SKM-1 treated with dmso at 0.1 percent for 144 hours (cell line): ENCODE measurements at regions not wholly inside any gene's neighbourhood (a gene's known extent, or its start where the extent isn't known, plus 50 kb on each side); places are given as distances from the start of the nearest gene placed in this dataset.

Source experiments
- DNase-seq: peaks from one replicate; lab custom pipeline; 2025; ENCODE audit not compliant: unreplicated experiment; lab: John Stamatoyannopoulos, UW

DNA sequence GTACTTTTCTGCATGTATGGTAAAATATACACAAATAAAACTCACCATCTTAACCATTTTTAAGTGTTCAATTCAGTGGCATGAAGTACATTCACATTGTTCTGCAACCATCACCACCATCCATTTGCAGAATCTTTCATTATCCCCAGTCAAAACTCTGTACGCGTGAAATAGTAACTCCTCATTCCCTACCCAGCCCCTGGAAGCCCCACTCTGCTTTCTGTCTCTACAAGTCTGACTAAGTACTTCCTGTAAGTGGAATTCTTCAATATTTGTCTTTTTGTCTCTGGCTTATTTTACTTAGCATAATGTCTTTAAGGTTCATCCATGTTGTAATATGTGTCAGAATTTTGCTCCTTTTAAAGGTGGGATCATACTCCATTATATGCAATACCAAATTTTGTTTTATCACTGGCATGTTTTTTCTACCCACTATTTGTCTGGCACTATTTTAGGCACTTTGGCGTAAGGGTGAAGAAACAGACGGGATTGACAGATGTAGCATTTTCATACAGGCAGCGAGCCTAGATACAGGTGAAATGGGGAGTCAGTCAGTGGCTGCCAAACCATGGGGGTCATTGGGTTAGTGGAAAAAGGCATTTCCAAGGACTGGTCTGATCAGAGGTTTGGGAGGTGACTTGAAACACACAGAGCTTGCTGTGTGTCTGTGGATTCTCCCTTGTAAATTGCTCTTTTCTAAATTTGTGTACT, 163.2 kb upstream of the MYCN start:
- no peak for DNase-seq

DNA sequence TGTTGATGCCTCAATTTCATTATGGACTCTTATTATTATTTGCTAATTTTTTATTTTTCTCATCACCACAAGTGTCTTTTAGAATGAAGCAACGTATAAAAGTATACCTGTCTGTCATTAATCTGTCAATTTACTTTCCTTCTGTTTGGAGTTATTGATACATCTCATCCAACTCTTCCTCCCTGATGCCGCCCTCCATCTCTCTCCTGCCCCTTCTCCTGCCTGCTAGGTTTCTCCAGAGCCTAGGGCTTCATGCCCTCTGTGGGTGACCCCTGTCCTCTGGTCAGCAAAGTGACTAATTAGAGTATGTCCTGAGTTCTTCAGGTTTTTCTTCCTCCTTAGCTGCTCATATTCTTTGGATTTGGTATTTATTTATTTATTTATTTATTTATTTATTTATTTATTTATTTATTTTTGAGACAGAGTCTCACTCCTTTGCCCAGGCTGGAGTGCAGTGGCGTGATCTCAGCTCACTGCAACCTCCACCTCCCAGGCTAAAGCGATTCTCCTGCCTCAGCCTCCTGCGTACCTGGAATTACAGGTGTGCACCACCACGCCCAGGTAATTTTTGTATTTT, 162.5 kb upstream of the MYCN start:
- no peak for DNase-seq

DNA sequence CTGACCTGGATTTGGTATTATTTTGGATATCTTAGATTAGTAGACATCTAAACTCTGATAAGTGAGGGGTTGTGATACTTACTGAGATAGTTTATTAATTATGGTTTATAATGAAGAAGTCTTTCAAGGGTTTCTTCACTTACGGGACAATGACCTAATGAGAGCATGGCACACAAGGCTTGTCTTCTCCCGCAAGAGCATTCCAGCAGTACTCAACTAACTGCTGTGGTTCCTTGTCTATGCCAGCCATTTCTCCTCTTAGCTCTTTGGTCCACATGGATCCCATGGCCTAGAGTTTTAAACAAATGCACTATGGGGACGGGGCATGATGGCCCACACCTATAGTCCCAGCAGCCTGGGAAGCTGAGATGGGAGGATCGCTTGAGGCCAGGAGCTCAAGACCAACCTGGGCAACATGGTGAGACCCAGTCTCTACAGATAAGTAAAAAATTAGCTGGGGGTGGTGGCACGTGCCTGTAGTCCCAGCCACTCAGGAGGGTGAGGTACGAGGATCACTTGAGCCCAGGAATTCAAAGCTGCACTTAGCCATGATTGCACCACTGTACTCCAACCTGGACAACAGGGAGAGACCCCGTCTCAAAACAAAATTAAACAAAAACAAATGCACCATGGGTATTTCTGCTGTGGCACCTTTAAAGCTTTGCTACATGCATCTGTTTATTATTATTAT, 161.7 kb upstream of the MYCN start:
- no peak for DNase-seq

DNA sequence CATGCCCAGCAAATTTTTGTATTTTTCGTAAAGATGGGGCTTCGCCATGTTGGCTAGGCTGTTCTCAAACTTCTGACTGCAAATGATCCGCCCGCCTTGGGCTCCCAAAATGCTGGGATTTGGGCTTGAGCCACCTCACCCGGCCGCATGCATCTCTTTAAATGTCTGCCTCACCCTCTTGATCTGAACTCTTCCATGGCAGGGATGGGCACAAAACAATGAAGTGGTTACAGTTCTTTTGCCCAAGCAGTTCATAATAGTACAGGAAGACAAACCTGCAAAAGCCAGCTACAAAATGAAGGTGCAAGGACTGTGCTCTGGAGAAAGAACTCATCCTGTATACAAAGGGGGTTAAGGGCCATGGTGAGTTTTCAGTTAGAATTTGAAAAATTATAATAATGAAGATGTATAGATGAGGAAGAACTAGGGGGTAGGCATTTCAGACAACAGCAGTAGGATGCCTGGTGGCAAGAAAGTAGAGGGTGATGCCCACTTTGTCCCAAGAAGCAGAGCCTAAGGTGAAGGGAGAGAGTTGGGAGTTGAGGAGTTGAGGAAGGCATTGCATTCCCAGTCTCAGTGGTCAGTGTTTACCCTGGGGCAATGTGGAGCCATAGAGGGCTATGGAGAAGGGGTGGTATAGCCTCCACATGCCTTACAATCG, 160.8 kb upstream of the MYCN start:
- no peak for DNase-seq

DNA sequence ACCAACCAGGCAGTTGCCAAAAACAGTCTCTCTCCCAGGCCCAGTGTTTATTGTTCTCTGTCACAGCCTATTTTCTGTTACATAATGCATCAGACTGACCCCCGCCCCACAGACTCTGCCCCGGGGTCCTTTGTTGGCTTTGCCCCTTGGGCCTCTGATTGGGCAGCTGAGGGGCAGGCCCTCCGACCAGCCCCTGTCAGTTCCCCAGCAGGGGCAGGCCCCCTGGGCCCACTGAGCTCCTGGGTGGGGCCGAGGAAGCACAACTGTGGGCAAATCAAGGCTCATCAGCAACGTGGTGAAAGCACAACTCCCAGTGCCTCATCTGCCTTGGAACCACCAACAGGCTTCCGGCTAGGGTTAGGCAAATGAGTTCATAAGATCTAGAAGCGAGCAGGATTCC, 160.1 kb upstream of the MYCN start:
- DNase-seq = no peak

DNA sequence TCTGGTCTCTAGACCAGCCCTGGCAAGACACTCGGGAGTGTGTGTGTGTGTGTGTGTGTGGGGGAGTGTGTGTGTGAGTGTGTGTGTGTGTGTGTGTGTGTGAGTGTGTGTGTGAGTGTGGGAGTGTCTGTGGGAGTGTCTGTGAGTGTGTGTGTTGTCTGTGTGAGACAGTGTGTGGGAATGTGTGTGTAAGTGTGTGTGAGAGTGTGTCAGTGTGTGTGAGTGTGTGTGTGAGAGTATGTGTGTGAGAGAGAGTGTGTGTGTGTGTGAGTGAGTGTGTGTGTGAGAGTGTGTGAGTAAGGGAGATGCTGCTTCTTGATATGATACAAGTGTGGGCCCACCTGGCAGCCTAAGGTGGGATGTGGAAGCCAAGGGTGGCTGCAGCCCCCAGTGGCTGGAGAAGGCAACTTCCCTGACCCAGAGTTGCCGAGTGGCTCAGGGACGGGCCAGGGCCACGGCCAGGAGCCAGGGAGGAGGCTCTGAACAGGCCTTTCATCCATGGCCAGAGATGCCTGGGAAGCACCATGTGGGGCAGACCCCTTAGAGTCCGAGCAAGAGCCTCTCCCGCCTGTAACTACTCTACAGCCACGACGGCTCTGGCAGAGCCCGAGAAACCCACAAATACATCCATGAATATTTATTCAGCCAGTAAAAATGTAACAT, 159.3 kb upstream of the MYCN start:
- DNase-seq = no peak

DNA sequence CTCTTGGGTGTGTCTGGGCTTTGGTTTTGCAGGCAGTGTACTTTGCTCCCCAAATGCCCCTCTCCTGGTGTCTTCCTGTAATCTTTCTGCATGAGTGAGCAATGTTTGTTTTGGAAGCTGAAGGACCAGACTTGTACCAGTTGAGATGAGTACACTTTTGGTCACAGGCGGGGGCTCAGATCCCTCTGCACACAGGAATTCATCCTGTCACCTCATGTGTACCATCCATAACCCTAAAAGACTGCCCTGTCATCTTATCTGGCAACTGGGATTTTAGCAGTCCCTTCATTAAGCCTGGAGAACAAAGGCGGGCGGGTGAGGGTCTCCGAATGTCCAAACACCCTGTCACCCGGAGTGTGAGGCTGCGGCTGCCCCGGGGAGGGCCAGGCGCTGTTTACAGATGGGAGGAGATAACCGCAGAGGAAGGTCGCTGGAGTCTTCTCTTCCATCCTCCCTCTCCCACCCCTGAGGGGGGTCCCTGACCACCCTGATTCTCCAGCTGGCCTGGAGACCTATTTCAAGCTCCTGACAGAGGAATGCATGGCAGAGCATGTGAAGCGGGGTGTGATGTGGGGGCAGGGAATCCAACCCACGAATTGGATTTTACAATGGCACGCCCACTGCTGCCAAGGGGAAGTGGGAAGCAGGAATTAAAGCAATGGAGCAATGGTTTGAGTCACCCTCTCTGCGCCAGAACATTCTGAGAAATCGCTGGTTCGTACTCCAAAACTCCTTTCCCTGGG, 158.2 kb upstream of the MYCN start:
- DNase-seq = no peak

DNA sequence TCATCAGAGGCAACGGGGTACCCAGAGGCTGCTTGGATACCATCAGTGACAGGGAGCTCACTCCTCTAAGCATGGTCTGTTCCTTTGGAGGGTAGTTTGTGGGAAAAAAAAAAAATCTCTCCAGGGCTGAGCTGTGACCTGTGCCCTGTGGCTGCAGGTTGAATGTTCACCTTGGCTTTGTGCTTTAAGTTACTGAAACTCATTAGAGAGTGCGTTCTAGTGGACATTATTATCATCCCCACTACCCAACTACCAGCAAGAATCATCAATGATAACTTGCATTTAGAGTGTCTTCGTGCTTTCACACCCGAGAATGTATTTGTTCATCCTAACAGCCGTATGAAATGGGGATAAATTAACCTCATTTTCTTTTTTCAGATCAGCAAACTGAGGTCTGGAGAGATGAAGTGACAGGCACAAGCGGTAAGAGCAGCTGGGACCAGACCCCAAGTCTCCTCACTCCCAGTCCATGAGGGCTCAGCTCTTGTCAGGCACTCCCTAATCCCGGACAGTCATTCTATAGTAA, 157.5 kb upstream of the MYCN start:
- no peak for DNase-seq

DNA sequence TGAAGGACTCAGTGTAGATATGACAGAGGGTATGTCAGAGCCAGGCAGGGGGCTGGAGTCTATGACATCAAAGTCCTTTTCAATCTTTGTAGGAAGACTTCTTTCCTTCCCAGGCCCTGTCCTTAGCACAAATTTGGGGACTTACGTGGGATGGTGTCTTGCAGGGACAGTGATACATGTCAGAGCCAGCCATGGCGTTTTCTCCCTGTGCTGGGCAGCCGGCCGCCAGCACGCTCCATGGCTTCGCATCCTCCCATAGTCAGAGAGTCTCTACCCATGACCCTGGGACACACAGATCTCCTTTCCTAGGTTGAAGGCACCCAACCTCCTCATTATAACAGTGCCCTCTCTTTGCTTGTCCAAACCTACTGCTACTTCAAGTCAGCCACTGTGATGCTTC, 156.9 kb upstream of the MYCN start:
- no peak for DNase-seq

DNA sequence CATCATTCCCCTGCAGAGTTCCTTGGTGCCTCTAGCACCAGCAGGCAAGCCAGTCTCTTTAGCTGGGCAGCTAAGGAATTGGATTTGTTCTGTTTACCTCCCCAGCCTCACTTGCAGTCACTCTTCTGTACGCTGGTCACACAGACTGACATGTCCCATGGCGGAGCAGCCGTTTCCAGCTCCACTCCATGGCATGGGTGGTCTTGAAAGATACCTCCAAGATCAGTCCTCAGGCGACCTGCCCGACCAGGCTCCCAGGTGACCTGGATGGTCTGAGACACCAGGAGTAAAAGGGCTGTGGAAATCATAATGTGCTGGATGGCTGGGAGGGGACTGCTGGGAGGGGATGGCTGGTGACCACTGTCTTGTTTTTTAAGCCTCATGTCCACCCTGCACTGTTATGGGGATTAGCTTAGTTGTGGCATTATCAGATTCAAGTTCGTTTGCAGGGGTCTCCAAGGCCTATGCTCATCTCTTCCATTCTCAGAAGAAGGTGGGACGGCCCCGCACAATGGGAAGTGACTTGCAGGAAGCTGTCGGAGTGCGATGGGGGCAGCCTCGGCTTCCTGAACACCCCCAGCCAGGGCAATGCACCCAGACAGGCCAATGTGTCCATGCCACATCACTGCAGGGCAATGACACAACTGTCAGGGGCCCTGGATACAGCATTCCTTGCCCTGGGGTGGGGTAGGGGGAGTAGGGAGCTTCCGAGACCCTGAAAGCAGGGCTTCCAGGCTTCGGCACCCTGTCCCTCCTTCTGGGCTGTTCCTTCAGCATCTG, 156.1 kb upstream of the MYCN start:
- DNase-seq = no peak

DNA sequence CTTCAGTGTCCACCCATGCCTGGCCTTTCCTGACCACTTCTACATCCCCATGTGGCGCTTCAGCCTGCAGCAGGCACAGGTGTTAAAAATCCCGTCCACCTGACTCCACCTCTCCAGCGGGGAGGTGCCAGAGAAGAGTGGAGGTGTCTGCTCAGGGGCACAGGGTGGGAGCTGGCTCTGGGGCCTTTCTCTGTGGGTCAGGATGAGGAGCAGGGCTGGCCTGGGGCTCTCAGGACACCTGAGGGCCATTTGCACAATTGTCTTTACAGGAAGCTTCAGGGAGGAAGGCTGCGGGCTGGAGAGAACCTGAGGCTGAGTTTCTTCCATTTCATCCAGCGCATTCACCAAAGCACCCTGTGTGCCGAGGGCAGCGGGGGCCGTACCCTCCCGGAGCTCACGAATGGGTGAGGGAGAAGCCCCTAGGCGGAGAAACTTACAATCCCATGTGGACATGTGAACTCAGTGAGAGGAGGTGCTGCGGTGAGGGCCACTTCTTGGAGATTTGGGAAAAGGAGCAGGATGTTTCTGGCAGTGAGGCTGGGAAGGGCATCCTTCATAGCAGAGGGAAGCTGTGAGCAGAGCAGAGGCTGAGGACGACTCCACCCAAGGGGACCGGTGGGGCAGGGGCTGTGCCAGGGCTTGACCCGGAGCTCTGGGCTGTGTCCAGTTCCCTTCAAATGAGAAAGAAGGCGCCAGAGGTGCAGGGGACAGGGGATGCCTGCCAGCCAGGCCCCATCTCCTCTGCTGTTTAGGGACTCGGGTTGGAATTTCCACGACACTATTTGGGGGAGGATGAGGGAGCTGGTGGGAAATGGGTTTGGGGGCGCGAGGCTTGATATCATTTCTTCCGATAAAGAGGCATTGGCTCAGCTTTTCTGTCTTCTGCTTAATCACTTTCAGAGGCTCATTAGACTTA, 155.2 kb upstream of the MYCN start:
- no peak for DNase-seq

DNA sequence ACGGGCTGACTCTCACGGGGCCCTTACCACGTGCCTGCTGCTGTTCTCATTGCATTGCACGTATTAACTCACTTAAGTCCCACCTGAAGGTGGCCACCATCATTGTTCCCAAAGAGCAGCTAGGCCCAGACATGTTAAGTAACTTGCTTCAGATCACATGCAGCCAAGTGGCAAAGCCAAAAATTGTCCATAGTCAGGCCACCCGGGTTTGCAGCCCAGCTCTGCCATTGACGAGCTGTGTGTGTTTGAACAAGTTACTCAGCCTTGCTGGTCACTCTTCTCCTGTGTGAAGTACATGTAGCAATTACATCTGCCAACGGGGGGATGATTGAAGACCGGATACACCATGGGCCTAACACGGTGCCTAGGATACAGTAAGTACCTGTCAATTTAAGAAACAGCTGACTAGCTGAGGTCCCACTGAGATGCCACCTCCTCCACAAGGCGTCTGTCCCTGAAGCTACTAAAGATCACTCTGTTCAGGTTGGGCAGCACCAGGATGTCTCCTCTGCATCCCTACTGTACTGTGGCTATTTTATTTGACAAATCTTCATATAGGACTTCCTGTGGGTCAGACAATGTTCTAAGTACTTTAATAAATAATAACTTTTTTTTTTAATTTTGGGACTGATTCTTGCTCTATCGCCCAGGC, 154.2 kb upstream of the MYCN start:
- DNase-seq = no peak

DNA sequence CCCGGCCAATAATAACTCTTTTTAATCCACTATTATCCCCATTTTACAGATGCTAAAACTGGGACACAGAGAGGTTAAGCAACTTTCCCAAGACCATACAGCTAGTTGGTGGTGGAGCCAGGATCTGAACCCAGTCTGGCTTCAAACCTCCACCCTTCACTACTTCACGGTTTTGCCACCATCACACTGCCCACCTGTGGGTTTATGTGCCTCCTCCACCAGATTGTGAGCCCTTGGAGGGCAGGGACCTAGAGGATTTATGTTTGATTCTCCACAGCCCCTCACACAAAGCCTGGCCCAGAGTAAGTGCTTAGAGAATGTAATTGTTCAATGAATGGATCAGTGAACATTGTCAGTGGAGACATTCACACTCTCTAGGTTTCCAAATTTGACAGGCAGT, 153.4 kb upstream of the MYCN start:
- no peak for DNase-seq

DNA sequence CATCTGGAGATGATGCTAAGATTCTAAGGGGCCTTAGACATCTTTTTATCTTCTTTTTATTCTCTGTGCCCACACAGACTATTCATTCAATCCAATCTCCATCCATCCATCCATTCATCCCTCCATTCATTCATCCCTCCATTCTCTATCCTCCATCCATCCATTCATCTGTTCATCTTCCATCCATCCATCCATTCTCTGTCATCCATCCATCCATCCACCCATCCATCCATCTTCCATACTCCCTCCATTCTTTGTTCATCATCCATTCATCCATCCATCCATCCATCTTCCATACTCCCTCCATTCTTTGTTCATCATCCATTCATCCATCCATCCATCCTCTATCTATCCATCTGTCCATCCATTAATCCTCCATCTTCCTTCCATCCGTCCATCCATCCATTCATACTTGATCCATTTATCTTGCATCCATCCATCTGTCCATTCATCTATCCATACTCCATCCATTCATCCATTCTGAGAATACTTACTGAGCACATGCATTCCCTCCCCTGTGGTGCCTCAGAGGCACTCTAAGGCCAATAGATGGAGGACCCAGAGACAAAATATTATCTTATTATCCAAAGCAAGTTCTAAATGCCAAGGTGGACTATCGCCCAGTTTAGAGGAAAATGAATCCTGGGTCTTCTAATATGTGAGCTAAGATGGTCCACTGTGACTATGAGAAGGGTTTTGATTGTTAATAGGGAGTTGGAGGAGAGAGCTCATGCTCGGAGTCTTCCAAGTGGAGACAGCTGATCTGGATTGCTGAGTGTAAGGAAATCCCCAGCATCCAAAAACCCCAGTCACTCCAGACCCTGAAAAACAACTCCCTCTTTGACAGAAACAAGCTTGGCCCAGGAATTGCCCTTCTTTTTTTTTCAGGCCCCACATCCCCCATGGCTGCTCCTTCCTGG, 152.6 kb upstream of the MYCN start:
- DNase-seq = no peak

DNA sequence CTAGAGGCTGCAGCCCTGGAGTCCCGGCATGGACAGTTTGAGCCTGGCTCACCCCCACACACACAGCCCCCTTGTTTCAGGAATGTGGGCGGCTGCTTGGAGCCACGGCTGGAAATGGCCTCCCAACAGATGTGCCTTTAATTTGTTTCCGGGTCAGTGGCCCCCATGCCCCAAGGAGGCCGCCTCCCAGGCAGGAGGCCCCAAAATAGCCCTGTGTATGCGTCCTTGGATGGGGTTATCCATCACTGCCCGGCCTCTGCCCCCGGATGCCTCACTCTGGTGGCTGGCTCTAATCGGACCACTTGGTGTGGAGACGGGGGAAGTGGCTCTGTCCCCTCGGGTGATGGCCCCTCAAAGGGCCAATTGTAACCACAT, 151.9 kb upstream of the MYCN start:
- no peak for DNase-seq

DNA sequence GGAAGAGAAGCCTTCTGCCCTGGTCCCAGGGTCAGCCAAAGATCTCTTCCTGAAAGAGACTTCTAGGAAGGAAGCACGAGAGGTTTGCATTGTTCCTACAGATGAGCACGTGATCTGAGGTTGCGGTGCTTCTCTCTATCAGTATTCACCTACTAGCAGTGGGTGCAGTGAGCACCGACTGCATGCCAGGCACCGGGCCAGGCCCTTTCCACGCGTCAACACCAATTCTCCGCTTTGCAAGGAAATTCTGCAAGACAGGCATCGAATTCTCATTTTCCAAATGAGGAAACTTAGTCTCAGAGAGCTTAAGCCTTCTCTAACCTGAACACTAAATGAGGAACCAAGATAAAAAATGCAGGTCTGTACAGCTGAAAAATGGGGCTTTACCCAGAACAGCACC, 151.5 kb upstream of the MYCN start:
- DNase-seq = no peak

DNA sequence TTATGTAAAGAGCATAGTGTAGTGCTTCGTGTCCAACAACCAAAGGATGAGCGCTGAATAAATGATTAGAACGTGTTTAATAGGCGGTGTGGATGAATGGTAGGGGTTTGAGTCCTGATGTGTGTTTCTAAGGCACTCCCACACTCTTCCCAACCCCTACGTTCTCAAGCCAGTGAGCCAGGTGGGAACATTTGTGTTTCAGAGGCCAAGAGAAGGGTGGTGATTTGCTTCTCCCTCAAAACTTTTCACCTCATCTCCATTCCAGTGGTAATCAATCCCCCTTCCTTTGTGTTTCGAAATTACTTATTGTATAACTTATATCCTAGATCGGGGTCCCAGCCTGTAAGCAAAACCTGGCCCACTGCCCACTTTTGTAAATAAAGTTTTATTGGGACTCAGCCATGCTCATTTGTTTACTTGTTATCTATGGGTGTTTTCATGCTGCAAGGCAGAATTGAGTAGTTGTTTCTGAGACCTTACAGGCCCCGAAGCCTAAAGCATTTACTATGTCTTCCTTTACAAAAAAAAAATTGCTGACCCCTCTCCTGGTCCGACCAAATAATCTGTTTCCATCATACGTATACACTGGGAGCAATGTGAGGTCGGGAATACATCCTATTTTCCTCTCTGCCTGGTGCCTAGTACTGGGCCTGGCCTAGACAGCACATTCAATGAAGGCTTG, 150.8 kb upstream of the MYCN start:
- DNase-seq = no peak
